Right renal cortex interstitium (tissue), 3 donors: ENCODE measurements at regions not wholly inside any gene's neighbourhood (a gene's known extent, or its start where the extent isn't known, plus 50 kb on each side); places are given as distances from the start of the nearest gene placed in this dataset.
A peak's percentile ranks its signal among the peaks of the same experiment; 100 is the strongest.
"Not testable (repeated sequence)": the region's sequence is repeated elsewhere in the genome, so short reads cannot be mapped to it uniquely, and the experiment has no call there.

Experiments
- DNase-seq, 3 donors: peaks; one replicate each; pipeline ENCODE4 v3.0.0-alpha.2; 2013; ENCODE audit warnings: low read depth in 3 of 3, low spot score in 2 of 3

- DNase-seq: no peak
These were observed 843.0 kb downstream of the METTL15 start for GRCh38 chr11:28951191-28951590.

- no peak for DNase-seq
These were observed 831.2 kb downstream of the METTL15 start for GRCh38 chr11:28939381-28939780.

GRCh38 chr11:28938091-28938490 is 829.9 kb downstream of the METTL15 start:
- DNase-seq: no peak

- no peak for DNase-seq
These were observed 824.8 kb downstream of the METTL15 start for GRCh38 chr11:28932940-28933339.

GRCh38 chr11:28924004-28924403 is 815.8 kb downstream of the METTL15 start:
- DNase-seq: no peak

GRCh38 chr11:28922386-28922981 is 814.3 kb downstream of the METTL15 start:
- DNase-seq: no peak

GRCh38 chr11:28919194-28919593 is 811.0 kb downstream of the METTL15 start:
- no peak for DNase-seq

- DNase-seq: no peak
These were observed 805.7 kb downstream of the METTL15 start for GRCh38 chr11:28913883-28914282.

GRCh38 chr11:28911829-28912228 is 803.6 kb downstream of the METTL15 start:
- DNase-seq: no peak

- no peak for DNase-seq
These were observed 802.7 kb downstream of the METTL15 start for GRCh38 chr11:28910926-28911325.

- peak in 1 of 3 donors; percentile 5 for DNase-seq
These were observed 795.5 kb downstream of the METTL15 start for GRCh38 chr11:28903716-28904115.

GRCh38 chr11:28900427-28900826 is 792.2 kb downstream of the METTL15 start:
- DNase-seq: no peak

- DNase-seq: no peak
These were observed 791.5 kb downstream of the METTL15 start for GRCh38 chr11:28899706-28900105.

GRCh38 chr11:28890601-28891040 is 782.4 kb downstream of the METTL15 start:
- not testable (repeated sequence) for DNase-seq

- DNase-seq: no peak
These were observed 779.5 kb downstream of the METTL15 start for GRCh38 chr11:28887681-28888080.

GRCh38 chr11:28879869-28880268 is 771.7 kb downstream of the METTL15 start:
- DNase-seq: no peak

GRCh38 chr11:28878025-28878424 is 769.8 kb downstream of the METTL15 start:
- DNase-seq: no peak

- DNase-seq: no peak
These were observed 769.2 kb downstream of the METTL15 start for GRCh38 chr11:28877340-28877739.

GRCh38 chr11:28874706-28875105 is 766.5 kb downstream of the METTL15 start:
- DNase-seq: no peak

- no peak for DNase-seq
These were observed 762.9 kb downstream of the METTL15 start for GRCh38 chr11:28871090-28871489.

GRCh38 chr11:28863422-28863821 is 755.2 kb downstream of the METTL15 start:
- DNase-seq: no peak

GRCh38 chr11:28860893-28861292 is 752.7 kb downstream of the METTL15 start:
- DNase-seq: no peak

- no peak for DNase-seq
These were observed 749.9 kb downstream of the METTL15 start for GRCh38 chr11:28858076-28858475.
